GM12874 (cell line): ENCODE measurements at regions not wholly inside any gene's neighbourhood (a gene's known extent, or its start where the extent isn't known, plus 50 kb on each side); places are given as distances from the start of the nearest gene placed in this dataset.

Source experiments
- TF ChIP-seq, protein P1 (sequence below): IDR thresholded peaks from 2 replicates; pipeline ENCODE4 v1.5.1; 2011; ENCODE audit warnings: low read depth, mild to moderate bottlenecking, control low read depth, low read length, moderate library complexity; ENCODE audit not compliant: insufficient read depth

DNA sequence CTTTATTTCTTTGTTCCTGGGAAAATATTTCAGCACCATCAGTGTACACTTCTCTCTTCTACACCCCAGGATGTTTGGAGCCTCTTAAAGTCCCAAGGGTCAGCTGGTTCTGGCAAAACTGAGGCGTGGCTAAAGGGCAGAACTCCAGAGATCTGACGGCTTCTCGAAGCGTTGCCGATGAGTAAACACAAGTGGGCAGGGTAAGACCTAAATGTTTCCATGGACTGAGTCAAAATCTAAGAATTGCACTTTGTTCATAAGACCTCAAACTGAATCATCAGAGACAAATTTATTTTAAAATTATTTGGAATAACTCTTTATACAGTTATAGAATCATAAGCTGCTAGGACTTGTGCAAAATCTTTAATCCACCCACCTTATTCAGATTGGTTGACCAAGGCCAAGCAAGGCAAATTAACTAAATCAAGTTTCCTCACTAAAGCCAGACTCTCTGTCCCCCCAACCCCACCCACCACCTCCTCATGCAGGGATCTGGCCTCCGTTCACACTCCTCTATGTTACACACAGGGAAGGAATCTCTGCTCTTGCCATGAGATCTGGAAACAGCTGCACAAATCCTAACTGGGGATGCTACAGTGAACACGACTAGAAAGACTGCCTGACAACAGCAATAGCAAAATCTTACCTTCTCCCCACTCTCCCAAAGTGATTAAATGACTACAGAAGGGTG lies 342.6 kb upstream of the KLHL29 start:
- TF ChIP-seq, protein P1, sequence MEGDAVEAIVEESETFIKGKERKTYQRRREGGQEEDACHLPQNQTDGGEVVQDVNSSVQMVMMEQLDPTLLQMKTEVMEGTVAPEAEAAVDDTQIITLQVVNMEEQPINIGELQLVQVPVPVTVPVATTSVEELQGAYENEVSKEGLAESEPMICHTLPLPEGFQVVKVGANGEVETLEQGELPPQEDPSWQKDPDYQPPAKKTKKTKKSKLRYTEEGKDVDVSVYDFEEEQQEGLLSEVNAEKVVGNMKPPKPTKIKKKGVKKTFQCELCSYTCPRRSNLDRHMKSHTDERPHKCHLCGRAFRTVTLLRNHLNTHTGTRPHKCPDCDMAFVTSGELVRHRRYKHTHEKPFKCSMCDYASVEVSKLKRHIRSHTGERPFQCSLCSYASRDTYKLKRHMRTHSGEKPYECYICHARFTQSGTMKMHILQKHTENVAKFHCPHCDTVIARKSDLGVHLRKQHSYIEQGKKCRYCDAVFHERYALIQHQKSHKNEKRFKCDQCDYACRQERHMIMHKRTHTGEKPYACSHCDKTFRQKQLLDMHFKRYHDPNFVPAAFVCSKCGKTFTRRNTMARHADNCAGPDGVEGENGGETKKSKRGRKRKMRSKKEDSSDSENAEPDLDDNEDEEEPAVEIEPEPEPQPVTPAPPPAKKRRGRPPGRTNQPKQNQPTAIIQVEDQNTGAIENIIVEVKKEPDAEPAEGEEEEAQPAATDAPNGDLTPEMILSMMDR: no peak

DNA sequence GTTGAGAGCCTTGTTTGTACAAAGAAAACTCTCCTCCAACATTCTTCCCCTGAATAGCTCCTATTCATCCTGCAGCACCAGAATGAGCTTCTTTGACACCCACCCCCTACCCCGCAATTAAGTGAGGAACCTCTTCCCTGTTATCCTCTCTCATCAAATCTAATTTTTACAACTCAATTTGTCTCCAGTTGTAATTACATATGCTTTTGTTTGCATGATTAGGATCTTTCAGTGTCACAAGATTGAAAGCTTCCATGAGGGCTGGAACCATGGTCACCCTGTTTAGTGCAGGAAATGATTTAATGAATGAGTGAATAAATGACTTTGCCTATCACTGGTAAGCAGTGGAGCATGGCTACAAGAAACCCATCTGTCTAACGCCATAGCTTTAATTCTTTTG lies 334.6 kb upstream of the KLHL29 start:
- TF ChIP-seq, protein P1: no peak

DNA sequence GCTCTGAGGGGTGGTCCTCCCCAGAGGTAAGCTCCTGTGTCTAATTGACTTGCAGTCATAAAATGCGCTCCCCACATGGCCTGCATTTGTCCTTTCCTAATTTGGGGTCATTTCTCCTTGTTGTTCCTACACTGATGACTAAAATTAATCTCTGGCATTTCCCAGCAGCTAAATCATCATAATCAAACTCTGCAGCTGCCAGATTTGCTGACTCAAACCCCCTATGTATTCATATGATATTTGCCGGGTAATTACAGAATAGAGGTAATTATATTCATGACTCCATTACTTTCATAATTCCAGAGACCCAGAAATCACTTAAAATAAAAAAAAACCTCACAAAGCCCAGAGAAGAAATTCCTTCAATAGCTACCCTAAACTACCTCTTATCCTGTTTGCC lies 331.4 kb upstream of the KLHL29 start:
- TF ChIP-seq, protein P1: no peak

DNA sequence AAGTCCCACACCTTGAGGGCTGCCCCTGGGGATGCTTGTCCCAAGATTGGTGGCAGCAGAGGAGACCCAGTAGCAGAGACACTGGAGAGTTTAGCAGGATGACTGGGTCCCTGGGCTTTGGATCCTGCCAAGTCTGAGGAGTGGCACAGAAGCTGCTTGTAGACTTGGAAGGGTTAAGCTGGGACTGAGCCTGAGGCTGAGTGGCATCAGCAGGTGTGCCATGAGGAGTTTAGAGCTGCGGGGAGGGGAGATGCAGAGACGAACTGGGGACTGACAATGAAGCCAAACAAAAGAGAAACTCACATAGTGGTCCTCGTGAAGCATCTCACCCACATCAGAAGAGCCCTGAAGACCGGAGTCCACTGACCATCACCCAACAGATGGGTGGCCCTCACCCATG lies 329.7 kb upstream of the KLHL29 start:
- TF ChIP-seq, protein P1: no peak

DNA sequence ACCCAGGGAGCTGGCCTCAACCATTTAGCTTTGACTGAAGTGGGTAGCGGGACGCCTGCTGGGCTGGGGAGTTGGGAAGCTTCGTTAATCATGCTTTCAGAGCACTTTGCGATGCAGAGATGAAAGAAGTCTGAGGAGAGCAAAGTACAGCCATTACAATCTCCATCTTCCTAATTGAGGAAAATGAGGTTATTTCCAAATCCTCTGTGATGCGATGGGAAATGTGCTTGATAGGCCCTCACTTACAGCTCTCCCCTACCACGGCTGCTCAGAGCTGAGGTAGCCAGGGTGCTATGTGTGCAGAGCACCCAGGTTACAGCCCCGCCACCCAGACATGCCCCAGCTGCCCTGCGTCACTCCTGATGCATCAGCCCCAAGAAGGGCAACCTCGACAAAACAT lies 326.5 kb upstream of the KLHL29 start:
- TF ChIP-seq, protein P1: no peak

DNA sequence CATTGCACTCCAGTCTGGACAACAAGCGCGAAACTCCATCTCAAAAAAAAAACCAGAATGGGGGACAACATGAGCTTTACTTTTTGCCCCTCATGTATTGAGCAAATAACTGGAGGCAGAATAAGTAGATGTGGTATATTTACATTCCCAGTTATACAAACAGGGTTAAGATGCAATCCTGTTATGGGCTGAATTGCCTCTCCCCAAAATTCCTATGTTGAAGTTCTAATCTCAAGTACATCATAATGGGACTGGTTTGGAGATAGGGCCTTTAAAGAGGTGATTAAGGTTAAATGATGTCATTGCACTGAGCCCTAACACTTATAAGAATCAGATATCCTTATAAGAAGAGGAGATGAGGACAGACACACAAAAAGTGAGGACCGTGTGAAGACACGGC lies 319.8 kb upstream of the KLHL29 start:
- TF ChIP-seq, protein P1: no peak

DNA sequence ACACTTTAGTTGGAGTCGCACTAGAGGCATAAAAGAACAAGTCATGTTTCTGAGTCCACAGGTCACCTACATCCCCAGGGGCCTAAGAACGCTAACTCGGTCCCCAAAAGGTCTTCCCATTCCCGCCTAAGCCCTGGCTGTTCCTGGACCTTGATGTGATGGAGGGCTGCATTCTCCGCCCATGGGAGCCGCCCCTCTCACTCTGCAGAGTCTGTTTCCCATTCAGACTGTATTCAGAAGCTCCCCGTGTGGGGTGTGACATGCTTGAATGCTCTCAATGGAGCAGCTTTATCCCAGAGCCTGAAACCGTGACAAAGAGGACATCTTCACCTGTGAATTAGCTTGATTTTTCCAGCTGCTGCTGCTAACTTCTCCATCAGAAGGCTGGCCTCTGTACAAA lies 319.0 kb upstream of the KLHL29 start:
- TF ChIP-seq, protein P1: no peak

DNA sequence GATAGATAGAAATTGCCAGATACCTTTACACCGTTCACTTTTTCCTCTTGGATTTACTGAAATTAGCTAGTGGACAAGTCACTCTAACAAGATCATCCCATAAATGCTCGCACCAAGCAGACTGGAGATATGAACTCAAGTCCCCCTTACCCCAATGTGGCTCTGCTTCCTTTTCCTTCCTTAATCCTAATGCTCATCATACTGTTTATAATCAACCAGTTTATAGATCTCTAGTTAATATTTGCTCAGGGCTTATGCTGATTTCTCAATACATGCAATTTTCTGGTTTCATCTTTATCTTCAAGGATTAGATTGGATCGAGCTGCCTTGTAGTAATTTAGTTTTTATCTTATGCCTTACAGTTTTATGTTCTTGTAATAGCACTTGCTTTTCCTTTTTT lies 318.3 kb upstream of the KLHL29 start:
- TF ChIP-seq, protein P1: no peak
